MCF 10A (cell line): ENCODE measurements at regions not wholly inside any gene's neighbourhood (a gene's known extent, or its start where the extent isn't known, plus 50 kb on each side); places are given as distances from the start of the nearest gene placed in this dataset.

Experiments used
- BruUV-seq: library from RNA; stranded (reverse); fragments of 400-500 nt; replicated peaks from 2 replicates; lab custom pipeline; 2021; lab: Mats Ljungman, UMichigan
- CTCF ChIA-PET: fragments of 300-600 bp; sonication (Branson Sonifier 250); formaldehyde crosslinking; extraction: SDS; loops from one replicate; lab custom pipeline; 2021; ENCODE audit warnings: antibody characterized with exemption, inconsistent platforms; lab: Yijun Ruan, JAX
- POLR2A ChIA-PET: fragments of 300-600, 350-650 bp; sonication (Branson Sonifier 250); formaldehyde crosslinking; extraction: SDS; loops from one replicate; lab custom pipeline; 2020; ENCODE audit warnings: antibody characterized with exemption, inconsistent platforms; lab: Yijun Ruan, JAX
- DNase-seq: peaks from one replicate; pipeline ENCODE4 v3.0.0-alpha.2; 2018; ENCODE audit not compliant: unreplicated experiment
- H3K27ac Mint-ChIP-seq: one replicate; pipeline ENCODE4 v1.8.0; 2022; ENCODE audit warnings: mild to moderate bottlenecking, low read depth, mixed read lengths; ENCODE audit not compliant: unreplicated experiment
- H3K27me3 Mint-ChIP-seq: one replicate; pipeline ENCODE4 v1.8.0; 2022; ENCODE audit warnings: mixed read lengths; ENCODE audit not compliant: insufficient read depth, unreplicated experiment
- H3K36me3 Mint-ChIP-seq: one replicate; pipeline ENCODE4 v1.8.0; 2022; ENCODE audit warnings: mild to moderate bottlenecking, moderate library complexity, mixed read lengths; ENCODE audit not compliant: insufficient read depth, unreplicated experiment
- H3K4me1 Mint-ChIP-seq: one replicate; pipeline ENCODE4 v1.8.0; 2022; ENCODE audit warnings: mixed read lengths; ENCODE audit not compliant: insufficient read depth, unreplicated experiment
- H3K4me3 Mint-ChIP-seq: one replicate; pipeline ENCODE4 v1.8.0; 2022; ENCODE audit warnings: mild to moderate bottlenecking, moderate library complexity, mixed read lengths; ENCODE audit not compliant: unreplicated experiment
- H3K9me3 Mint-ChIP-seq: one replicate; pipeline ENCODE4 v1.8.0; 2022; ENCODE audit warnings: mixed read lengths; ENCODE audit not compliant: unreplicated experiment
- intact Hi-C: fragments of 100-400 bp; cut with micrococcal nuclease; formaldehyde crosslinking; loops from 2 replicates; pipeline ENCODE4 v1.14.1; 2022
- TF ChIP-seq, protein P1 (sequence below): fragments of 200-600 bp; IDR thresholded peaks from one replicate; pipeline ENCODE4 v1.8.0; 2022; ENCODE audit warnings: antibody characterized with exemption, mild to moderate bottlenecking; ENCODE audit not compliant: unreplicated experiment

DNA sequence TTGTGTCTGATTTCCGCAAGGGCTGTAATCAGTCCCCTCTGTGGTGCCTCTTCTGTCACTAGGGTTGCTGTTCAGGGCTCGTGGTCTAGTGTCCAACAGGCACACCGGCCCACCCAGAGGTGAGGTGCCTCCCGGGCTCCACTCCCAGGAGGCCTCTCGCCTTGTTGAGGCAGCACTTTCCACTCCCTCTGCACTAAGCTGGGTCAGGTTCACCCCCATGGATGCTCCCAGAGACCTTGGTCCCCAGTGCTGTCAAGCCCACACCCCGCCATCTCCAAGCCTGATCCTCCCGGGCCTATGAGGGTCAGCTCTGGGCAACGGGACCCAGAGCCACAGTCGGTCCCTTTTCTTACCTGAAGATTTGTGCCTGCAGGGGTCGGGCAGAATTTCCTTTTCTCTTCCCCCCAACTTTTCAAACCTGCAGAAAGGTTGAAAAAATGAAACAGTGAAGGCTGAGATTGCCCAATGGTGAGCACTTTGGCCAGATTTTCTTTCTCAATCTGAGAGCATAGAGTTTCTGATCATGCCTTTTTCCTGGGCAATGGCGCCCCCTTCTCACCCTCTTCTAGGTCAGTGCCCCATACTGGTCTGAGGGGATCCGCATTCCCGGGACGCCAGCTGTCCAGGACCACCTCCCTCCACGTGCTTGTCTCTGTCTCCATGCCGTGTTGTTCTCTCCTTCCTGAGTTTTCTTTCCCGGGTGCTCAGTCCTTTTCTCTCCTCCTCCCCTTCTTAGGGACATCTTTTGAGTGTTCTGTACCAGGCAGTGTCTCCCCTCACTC lies 148.0 kb downstream of the ASB1 start:
- Mint-ChIP-seq H3K27ac (no peak overlapping the region), H3K4me1 (no peaks in the 10 kb centered on the region), H3K27me3 (no peaks in the 10 kb centered on the region), H3K4me3 (no peak overlapping the region), H3K36me3 (no peaks in the 10 kb centered on the region), H3K9me3 (no peaks in the 10 kb centered on the region)
- BruUV-seq, result no TSS peak
- intact Hi-C loops, result no loop called here
- TF ChIP-seq, protein P1, sequence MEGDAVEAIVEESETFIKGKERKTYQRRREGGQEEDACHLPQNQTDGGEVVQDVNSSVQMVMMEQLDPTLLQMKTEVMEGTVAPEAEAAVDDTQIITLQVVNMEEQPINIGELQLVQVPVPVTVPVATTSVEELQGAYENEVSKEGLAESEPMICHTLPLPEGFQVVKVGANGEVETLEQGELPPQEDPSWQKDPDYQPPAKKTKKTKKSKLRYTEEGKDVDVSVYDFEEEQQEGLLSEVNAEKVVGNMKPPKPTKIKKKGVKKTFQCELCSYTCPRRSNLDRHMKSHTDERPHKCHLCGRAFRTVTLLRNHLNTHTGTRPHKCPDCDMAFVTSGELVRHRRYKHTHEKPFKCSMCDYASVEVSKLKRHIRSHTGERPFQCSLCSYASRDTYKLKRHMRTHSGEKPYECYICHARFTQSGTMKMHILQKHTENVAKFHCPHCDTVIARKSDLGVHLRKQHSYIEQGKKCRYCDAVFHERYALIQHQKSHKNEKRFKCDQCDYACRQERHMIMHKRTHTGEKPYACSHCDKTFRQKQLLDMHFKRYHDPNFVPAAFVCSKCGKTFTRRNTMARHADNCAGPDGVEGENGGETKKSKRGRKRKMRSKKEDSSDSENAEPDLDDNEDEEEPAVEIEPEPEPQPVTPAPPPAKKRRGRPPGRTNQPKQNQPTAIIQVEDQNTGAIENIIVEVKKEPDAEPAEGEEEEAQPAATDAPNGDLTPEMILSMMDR, result no peak
- no peak for DNase-seq
- ChIA-PET CTCF (interaction anchor here (0.6 to 1.5 kb wide), 4 partner anchors 11 to 223 kb away, joined by 3 to 6 read pairs (median 4); no protein-coding TSS in a partner anchor), POLR2A (no interaction called here)

DNA sequence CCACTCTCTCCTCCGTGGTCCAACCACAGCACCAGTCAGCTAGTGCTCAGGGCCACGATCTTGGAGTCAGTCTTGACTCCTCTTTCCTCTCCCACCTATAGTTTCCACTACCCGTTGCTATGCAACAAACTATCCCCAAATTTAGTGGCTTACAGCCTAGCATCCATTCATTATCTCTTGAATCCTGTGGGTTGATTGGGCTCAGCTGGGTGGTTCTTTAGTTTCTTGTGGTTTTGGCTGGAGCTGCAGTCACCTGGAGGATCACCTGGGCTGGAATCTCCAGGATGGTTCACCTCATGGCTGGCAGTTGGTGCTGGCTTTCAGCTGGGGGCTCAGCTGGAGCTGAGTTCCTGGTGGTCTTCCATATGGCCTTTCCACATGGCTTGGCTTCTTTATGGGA lies 149.9 kb downstream of the ASB1 start:
- no peaks in the 10 kb centered on the region for H3K4me1 Mint-ChIP-seq
- intact Hi-C loops, result no loop called here
- BruUV-seq, result no TSS peak
- H3K27ac Mint-ChIP-seq, result no peak overlapping the region
- CTCF ChIA-PET, result no interaction called here
- no peaks in the 10 kb centered on the region for H3K27me3 Mint-ChIP-seq
- TF ChIP-seq, protein P1, result no peak
- DNase-seq, result no peak
- no peaks in the 10 kb centered on the region for H3K36me3 Mint-ChIP-seq
- H3K4me3 Mint-ChIP-seq, result no peak overlapping the region
- no peaks in the 10 kb centered on the region for H3K9me3 Mint-ChIP-seq
- POLR2A ChIA-PET, result interaction anchor here (0.6 kb wide), 1 partner anchor 87 kb away, joined by 3 read pairs; no protein-coding TSS in a partner anchor

DNA sequence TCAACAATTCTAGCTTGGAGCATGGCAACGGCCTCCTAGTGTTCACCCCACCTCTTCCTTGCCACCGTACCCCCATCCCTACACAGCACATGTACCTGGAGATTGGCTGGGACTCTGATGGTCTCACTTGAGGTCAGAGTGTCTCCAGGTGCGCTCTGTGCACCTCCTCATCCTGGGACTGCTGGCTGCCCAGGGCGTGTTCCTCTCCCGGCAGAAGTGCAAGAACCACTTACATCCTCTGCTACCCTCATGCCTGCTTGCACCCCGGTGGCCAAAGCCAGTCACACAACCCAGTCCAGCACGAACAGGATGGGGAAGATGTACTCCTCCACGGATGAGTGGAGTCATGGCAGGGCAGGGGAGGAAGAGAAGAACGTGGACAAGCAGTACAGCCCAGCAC lies 151.5 kb downstream of the ASB1 start:
- no peaks in the 10 kb centered on the region for H3K36me3 Mint-ChIP-seq
- no peaks in the 10 kb centered on the region for H3K4me1 Mint-ChIP-seq
- H3K27ac Mint-ChIP-seq, result no peak overlapping the region
- no peaks in the 10 kb centered on the region for H3K9me3 Mint-ChIP-seq
- DNase-seq, result no peak
- POLR2A ChIA-PET, result no interaction called here
- intact Hi-C loops, result no loop called here
- BruUV-seq, result no TSS peak
- H3K4me3 Mint-ChIP-seq, result no peak overlapping the region
- CTCF ChIA-PET, result no interaction called here
- no peaks in the 10 kb centered on the region for H3K27me3 Mint-ChIP-seq
- TF ChIP-seq, protein P1, result no peak

DNA sequence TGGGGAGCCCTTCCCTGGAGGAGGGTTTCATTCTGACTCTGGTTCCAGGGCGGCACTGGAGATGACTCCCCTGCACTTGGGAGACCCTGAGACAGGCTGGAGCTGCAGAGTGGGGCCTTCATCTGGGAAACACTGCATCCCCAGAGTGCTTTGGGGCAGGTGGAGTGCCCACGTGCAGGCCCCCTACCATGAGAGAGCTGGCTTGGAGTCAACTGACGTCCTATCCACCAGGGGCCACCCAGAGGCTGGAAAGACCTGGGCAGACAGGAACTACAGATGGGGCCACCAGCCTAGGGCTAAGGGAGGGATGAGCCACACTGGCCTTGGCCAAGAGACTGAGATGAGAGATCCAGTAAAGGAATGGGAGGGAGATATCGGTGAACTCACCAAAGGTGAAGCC lies 153.8 kb downstream of the ASB1 start:
- CTCF ChIA-PET, result interaction anchor here (0.6 kb wide), 1 partner anchor 525 kb away, joined by 4 read pairs; no protein-coding TSS in a partner anchor
- no TSS peak for BruUV-seq
- POLR2A ChIA-PET, result interaction anchor here (0.5 kb wide), 1 partner anchor 644 kb away, joined by 3 read pairs; no protein-coding TSS in a partner anchor
- no peak for DNase-seq
- Mint-ChIP-seq H3K27ac (no peak overlapping the region), H3K4me1 (no peaks in the 10 kb centered on the region), H3K4me3 (no peak overlapping the region), H3K9me3 (no peaks in the 10 kb centered on the region), H3K27me3 (no peaks in the 10 kb centered on the region), H3K36me3 (no peaks in the 10 kb centered on the region)
- intact Hi-C loops, result no loop called here
- TF ChIP-seq, protein P1, result no peak
